Fibroblast of upper back skin (primary cell): ENCODE measurements at regions not wholly inside any gene's neighbourhood (a gene's known extent, or its start where the extent isn't known, plus 50 kb on each side); places are given as distances from the start of the nearest gene placed in this dataset.
A peak's percentile ranks its signal among the peaks of the same experiment; 100 is the strongest.

Experiments
- DNase-seq: peaks from one replicate; pipeline ENCODE4 v3.0.0-alpha.2; 2013

GRCh38 chr13:20351281-20352022, 119.3 kb upstream of the GJB6 start:
- DNase-seq, result peak; percentile 97

- DNase-seq, result no peak
Measured at GRCh38 chr13:20350819-20351218, 118.7 kb upstream of the GJB6 start.

- DNase-seq, result no peak
Measured at GRCh38 chr13:20350382-20350763, 118.3 kb upstream of the GJB6 start.

- DNase-seq, result no peak
Measured at GRCh38 chr13:20349564-20350381, 117.7 kb upstream of the GJB6 start.

GRCh38 chr13:20348645-20349408, 116.7 kb upstream of the GJB6 start:
- DNase-seq, result no peak

GRCh38 chr13:20348018-20348417, 115.9 kb upstream of the GJB6 start:
- DNase-seq, result no peak

GRCh38 chr13:20344836-20345490, 112.8 kb upstream of the GJB6 start:
- no peak for DNase-seq

GRCh38 chr13:20342311-20342710, 110.2 kb upstream of the GJB6 start:
- DNase-seq, result no peak

GRCh38 chr13:20340759-20341171, 108.6 kb upstream of the GJB6 start:
- DNase-seq, result peak; percentile 20

GRCh38 chr13:20340136-20340758, 108.1 kb upstream of the GJB6 start:
- DNase-seq, result peak; percentile 14

GRCh38 chr13:20337884-20338551, 105.9 kb upstream of the GJB6 start:
- no peak for DNase-seq

- no peak for DNase-seq
Measured at GRCh38 chr13:20336761-20337160, 104.6 kb upstream of the GJB6 start.

- DNase-seq, result no peak
Measured at GRCh38 chr13:20334309-20334708, 102.2 kb upstream of the GJB6 start.

GRCh38 chr13:20332361-20333096, 100.4 kb upstream of the GJB6 start:
- DNase-seq, result peak; percentile 50

GRCh38 chr13:20331949-20332348, 99.8 kb upstream of the GJB6 start:
- no peak for DNase-seq

GRCh38 chr13:20331419-20331818, 99.3 kb upstream of the GJB6 start:
- no peak for DNase-seq

- DNase-seq, result no peak
Measured at GRCh38 chr13:20326809-20327208, 94.7 kb upstream of the GJB6 start.

- no peak for DNase-seq
Measured at GRCh38 chr13:20326276-20326675, 94.2 kb upstream of the GJB6 start.

GRCh38 chr13:20320885-20321284, 88.8 kb upstream of the GJB6 start:
- no peak for DNase-seq

GRCh38 chr13:20313896-20314295, 81.8 kb upstream of the GJB6 start:
- DNase-seq, result no peak

GRCh38 chr13:20312292-20312691, 80.2 kb upstream of the GJB6 start:
- DNase-seq, result no peak
